ENCODE measurements at regions not wholly inside any gene's neighbourhood (a gene's known extent, or its start where the extent isn't known, plus 50 kb on each side); places are given as distances from the start of the nearest gene placed in this dataset.
"Not testable (repeated sequence)": the region's sequence is repeated elsewhere in the genome, so short reads cannot be mapped to it uniquely, and the experiment has no call there.

DNA sequence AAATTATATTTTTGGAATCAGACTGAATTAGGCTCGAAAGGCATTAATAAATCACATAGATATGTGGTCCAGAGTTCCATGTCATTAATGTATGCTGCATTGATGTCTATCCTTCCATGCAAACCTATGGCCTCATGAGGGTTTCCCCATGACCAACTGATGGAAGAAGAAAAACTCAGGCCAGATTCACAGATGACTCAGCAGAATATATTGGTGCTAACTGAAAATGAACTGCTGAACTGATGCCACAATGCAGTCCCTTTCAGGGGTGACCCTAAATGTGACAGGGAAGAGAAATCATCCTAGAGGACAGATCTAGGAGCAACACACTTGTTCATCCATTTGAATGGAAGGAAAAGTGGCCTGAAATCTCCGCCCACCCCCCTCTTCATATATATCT lies 110.5 kb upstream of the KCND3 start:
- no peak for DNase-seq (ENCODE audit: low read depth)

DNA sequence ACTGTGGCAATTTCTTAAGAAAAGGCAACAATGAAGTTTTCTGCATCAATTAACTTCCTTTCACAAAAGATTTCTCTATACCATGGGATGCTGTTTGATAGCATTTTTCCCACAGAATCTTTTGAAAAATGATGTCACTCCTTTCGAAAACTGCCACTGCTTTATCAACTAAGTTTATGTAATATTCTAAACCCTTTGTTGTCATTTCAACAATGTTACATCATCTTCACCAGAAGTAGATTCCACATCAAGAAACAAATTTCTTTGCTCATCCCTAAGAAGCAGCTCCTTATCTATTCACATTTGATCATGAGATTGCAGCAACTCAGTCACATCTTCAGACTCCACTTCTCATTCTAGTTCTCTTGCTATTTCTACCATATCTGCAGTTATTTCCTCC lies 116.1 kb upstream of the KCND3 start:
- DNase-seq (ENCODE audit: low read depth), result no peak

DNA sequence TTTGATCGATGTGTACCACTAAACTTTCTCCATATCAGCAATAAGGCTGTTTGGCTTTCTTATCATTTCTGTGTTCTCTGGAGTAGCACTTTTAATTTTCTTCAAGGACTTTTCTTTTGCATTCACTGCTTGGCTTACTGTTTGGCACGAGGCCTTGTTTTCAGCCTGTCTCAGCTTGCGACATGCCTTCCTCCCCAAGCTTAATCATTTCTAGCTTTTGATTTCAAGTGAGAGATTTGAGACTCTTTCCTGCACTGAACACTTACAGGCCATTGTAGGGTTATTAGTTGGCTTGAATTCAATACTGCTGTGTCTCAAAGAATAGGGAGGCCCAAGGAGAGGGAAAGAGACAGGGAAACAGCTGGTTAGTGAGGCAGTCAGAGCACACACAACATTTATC lies 120.6 kb upstream of the KCND3 start:
- DNase-seq (ENCODE audit: low read depth), result no peak

DNA sequence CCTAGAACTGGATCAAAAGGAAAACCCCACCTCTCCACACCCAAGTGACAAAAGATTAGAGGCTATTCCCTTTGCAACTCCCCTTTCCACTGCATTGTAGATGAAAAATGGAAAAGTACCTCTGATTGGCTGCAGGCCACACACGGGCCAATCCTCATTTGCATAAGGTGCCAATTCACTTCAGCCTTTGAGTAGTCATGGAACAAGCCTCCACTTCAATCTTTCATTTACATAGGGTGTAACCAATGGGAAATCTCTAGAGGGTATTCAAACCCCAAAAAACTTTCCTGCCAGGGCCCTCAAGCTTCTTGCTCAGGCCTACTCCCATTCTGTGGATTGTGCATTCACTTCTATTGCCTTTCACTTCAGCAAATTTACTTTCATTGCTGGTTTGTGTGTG lies 122.3 kb upstream of the KCND3 start:
- DNase-seq (ENCODE audit: low read depth), result no peak

DNA sequence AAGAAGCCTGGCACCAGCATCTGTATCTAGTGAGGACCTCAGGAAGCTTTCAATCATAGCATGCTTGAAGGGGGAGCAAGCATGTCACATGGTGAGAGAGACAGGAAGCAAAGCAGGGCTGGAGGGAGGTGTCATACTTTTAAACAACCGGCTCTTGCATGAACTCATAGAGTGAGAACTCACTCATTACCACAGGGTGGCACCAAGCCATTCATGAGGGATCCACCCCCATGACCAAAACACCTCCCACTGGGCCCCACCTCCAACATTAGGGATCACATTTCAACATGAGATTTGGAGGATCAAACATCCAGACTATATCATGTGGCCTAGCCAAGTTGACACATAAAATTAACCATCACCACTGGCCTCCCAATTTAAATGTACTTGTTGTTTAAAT lies 125.1 kb upstream of the KCND3 start:
- no peak for DNase-seq (ENCODE audit: low read depth)

DNA sequence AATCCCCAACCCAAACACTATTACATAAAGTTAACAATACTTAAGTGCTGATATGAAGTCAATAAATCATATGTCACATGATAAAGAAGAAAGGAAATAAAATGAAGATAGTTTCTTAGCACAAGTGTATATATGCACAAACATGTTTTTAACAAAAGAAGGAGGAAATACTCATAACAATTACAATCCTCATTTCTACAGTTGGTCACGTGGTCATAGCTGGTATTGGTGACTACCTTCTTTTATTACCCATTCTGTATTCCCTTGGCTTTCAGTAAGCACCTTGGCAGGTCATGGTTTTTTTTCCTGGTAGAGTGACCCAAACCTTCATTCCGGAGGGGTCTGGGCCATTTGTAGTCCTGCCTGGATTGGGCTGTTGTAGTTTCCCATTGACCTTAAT lies 137.1 kb upstream of the KCND3 start:
- no peak for DNase-seq (ENCODE audit: low read depth)

DNA sequence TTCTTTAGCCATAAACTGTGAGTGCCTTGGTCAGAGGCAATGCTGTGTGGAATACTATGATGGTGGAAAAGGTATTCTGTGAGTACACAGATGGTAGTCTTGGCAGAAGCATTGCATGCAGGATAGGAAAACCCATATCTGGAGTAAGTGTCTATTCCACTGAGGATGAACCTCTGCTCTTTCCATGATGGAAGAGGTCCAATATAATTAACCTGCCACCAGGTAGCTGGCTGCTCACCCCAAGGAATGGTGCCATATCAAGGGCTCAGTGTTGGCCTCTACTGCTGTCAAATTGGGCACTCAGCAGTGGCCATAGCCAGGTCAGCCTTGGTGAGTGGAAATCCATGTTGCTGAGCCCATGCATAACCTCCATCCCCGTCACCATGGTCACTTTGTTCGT lies 138.1 kb upstream of the KCND3 start:
- DNase-seq (ENCODE audit: low read depth), result not testable (repeated sequence)

DNA sequence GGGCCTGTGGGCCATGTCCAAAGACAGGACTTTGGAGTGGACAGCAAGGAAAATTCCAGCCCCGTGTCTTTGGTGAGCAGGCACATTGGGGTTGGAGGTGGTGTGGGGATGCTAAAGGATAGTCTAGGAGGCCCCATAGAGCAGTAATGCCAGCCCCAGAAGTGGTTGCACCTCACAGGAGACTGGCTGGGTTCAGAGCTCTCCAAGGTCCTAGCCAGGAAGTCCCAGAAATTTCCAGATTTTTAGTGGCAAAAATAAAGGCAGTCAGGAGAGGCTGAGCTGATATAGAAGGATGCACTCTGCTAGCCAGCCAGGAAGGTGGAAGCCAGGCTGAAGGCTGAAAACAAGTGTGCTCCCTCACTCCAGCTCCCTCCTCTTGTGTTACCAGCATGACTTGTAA lies 144.0 kb upstream of the KCND3 start:
- DNase-seq (ENCODE audit: low read depth), result no peak

DNA sequence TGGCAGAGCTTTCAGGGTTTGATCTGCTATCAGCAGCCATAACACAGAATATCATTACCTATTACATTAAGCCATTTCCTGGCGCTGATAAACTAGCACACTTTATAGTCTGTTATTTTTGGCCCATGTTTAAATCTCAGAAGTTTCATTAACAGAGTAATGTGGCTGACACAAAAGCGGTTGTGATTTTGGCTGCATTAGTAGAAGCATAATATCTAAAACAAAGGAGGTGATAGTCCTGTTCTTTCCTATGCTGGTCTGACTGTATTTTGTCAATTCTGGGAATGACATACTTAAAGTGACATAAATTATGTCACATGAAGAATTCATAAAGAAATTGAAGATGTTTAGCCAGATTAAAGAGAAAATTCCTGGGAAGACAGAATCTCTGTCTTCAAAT lies 151.3 kb upstream of the KCND3 start:
- DNase-seq (ENCODE audit: low read depth), result no peak

DNA sequence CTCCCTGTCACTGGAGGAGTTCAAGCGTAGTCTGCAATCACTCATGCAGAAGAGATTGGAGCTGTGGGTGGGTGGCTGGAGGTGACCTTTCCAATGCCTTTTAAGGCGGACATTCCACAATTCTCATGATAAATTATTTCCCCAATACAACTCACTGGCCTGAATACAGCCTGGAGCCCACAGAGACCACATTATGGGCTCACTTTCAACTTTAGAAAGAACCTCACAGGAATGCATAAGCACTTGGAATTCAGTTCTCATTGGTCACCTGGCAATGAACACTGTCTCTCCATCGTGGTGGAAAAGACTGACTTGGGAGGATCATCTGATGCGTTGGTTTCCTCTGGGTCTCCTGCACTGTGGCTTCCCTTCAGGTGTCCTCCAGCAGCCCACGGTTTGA lies 151.8 kb upstream of the KCND3 start:
- DNase-seq (ENCODE audit: low read depth), result no peak

DNA sequence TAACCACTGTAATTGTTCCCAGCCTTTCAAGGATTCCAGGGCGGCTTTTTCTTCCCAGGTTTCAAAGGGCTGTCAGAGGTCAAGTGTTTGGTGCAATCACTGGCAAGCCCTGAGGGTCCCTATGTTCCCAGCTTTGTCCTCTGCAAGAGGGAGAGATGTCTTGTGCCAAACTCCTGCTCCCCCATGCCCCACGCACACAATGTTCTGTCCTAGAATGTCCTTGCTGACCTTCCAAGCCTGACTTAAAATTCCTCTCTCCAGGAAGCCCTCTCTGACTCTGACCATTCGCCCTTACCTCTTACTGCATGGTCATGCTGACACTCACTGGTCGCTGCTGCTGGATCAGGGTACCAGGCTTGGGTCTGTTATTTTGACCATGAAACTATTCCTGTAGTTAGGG lies 152.5 kb upstream of the KCND3 start:
- no peak for DNase-seq (ENCODE audit: low read depth)

DNA sequence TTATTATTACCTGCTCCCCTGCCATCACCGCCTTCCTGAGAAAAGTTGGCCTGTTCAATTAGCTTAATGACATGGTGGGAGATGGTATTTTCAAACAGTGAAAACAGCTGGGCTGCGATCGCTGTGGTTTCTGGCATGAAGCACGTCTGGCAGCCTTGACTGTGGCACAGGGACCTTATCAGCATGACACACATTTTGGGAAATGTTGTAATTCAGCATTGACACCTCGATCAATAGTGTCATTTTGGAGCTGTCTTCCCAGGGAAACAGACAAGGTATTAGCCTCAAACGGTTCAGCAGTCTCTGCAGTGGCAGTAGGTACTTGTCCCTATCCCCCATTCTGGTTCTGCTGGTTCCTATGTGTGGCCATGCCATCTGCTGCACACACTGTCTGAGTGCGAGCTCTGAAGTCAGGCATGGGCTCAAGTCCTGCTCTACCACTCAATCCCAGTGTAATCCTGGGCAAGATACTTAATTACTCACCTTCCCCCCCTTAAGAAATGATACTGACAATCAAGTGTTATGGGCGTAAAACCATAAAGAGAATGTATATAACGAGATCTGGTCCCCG lies 154.5 kb upstream of the KCND3 start:
- no peak for DNase-seq (ENCODE audit: low read depth)

DNA sequence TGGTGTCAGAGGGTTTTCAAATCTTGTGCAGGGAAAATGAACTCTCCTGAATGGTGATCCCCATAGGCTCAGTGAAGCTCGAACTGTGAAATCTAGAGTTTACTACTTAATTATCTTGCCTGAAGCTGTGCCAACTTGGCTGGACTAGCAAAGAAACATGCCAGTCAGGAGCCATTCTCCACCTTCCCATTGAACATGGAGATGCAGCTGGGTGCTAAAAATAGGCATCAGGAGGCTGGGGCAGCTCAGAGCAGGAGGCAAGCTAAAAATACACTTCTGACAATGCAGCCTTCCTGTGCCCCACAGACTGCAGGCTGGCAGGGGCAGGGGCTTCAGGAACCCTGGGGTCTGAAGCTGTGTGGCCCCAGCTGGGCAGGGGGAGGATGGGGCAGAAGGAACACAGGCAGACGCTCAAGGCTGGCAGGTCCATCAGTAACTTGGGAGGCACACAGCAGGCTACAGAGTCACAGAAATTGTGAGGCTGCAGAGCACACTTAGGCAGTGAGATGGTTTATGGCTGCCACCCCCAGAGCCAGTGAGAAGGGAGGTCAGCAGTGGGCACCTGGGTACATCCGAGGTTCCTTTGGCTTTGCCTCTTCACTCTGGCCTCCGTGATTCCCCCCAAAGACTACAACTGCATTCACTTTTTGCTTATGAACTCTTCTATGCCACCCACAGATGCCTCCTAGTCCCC lies 155.4 kb upstream of the KCND3 start:
- DNase-seq (ENCODE audit: low read depth), result no peak

DNA sequence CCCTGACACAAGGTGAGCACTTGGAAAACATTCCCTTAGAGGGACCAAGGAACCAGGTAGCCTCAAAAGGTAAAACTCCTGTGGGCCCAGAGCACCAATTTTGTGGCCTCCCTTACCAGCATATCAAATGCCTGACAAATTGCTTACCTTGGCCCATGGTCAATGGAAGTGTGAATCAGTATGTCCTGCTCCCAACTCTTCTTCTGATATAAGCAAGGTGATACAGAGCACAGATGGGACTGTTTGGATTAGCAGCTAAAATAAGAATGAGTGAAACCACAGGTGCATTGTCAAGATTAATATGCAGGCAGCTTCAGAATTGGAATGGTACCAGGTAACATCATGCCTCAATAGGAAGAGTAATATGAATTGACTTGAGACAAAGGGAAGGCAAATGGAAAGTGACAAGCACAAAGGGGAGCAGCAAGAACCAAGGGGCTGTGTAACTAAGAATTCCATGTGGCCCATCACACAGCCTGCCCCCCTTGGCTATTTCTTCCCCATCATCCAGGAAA lies 156.8 kb upstream of the KCND3 start:
- no peak for DNase-seq (ENCODE audit: low read depth)

DNA sequence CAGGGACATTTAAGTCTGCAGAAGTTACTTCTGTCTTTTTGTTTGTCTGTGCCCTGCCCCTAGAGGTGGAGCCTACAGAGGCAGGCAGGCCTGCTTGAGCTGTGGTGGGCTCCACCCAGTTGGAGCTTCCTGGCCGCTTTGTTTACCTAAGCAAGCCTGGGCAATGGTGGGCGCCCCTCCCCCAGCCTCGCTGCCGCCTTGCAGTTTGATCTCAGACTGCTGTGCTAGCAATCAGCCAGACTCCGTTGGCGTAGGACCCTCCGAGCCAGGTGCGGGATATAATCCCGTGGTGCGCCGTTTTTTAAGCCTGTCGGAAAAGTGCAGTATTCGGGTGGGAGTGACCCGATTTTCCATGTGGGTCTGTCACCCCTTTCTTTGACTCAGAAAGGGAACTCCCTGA lies 170.7 kb upstream of the KCND3 start:
- DNase-seq (ENCODE audit: low read depth), result not testable (repeated sequence)

DNA sequence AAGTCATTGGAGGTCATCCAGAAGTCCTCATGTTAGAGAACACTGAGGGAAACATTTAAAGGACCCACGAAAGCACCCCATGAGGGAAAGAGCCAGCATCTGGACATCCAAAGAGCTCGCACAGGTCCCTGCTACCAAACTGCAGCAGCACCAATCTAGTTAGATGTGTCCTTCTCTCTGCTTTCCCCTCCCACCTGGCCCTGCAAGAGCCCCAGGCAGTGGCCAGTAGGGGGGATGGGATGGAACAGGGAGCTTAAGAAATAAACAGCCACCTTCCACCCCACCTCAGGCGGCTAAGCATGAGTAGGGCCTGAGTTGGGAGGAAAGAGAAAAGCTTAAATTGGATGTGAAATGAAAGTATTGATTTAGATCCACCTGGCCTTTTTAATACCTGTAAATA lies 175.9 kb upstream of the KCND3 start:
- no peak for DNase-seq (ENCODE audit: low read depth)

DNA sequence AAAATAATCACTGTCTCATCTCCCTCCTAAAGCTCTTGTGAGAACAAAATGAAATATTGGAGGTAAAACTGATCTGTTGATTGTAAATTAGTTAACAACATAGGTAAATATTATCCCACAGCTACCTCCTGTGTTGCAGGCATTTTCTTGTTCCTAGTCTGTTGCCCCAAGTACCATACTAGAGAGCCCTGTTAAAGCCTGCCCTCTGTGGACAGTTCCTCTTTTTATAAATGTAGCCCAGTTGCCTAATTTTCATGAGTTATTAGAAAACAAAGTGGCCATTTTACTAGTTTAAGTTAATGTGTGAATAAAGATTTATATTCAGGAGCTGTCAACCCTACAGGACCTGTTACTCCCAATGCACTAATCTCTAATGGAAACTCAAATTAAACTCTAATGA lies 180.0 kb upstream of the KCND3 start:
- DNase-seq (ENCODE audit: low read depth), result no peak

DNA sequence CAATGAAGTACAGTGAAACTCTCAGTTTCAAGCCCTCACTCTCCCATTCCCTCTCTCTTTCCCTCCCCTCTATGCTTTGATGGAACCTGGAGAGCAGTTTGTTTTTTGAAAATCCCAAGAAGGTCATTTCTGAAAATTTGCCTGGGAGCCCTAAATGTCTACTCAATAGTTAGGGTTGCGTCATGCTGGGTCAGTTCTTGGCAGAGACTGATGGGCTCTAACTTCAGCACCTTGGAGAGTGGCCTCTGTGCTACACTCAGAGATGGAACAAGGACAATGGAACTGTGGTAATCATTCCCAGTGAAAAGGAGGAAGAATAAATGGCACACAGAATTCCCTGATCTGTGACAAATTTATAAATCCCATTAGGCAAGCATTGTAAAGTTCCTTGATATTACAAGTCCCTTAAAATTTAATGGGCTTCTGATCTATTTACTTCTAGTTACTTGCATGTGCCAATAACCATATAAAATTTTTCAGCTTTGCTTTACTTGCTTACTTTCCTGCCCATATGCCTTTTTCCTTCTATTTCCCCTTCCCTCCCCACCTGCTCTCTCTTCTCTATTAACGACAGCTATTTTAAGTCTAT lies 182.9 kb upstream of the KCND3 start:
- no peak for DNase-seq (ENCODE audit: low read depth)

DNA sequence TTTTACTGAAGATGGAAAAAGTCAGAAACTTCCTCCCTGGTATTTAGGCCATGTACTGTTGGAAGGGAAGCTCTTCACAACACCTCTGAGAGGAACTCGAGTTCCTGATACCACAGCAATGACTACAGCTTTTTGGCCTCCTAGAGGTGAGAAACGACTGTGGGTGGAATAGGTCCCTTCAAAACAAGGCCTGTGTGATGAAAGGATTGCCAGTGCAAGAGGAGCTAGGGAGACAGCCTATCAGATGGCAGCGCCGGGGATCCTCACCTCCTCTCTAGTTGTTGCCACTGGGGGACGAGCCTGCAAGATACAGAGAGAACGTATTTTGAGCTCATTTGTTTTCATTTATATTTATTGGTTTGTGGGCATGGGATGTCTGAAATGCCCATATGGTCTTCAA lies 187.8 kb upstream of the KCND3 start:
- DNase-seq (ENCODE audit: low read depth), result no peak

DNA sequence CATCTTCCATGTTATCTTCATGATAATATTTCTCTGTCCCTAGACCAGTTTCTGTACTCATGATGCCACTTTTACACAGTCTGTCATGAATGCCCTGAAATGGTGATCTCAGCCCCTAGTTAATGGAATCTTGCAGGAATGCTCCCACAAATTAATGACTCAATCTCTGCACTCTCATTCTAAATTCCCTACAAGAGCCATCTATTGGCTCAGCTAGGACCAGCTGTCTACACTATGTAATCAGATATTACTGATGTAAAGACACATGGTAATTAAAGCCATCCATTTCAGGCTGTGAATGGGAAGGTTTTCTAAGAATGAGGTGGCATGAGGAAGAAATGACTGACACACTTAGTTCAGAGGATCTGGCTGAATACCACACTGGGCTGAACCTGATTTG lies 199.1 kb upstream of the KCND3 start:
- DNase-seq (ENCODE audit: low read depth), result no peak

DNA sequence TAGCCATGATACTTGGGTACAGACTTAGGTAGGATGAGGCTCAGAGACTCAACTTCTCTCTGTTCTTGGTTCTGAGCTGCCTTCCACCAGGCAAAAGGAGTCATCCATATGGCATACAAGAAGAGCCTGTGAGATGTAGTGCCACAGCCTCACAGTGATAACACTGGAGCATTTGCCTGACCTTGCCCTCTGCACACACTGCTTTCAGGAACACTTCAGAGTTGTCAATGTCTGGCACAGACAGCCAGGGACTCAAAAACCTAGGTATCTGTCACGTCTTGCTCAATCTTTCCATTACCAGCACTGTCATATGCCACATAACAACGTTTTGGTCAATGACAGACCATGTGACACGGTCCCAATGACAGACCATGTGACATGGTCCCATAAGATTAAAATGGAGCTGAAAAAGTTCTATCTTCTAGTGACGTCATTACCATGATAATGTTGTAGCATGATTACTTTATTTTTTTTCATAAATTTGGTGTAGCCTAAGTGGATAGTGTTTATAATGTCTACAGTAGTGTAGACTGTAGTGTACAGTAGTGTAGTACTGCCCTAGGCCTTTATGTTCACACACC lies 199.9 kb upstream of the CTTNBP2NL start:
- DNase-seq (ENCODE audit: low read depth), result no peak

DNA sequence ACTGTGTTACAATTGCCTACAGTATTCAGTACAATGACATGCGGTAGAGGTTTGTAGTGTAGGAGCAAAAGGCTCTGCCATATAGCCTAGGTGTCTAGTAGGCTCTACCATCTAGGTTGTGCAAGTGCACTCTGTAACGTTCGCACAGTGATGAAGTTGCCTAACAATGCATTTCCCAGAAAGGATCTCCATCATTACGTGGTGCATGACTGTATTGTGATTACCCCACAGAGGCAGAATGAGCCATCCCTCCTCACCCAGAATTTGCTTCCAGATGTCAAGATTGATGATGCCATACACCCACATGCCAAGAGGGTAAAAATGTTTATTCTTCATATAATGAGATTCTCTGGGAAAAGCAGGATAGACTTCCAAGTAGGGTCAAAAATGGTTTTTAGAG lies 199.3 kb upstream of the CTTNBP2NL start:
- no peak for DNase-seq (ENCODE audit: low read depth)

DNA sequence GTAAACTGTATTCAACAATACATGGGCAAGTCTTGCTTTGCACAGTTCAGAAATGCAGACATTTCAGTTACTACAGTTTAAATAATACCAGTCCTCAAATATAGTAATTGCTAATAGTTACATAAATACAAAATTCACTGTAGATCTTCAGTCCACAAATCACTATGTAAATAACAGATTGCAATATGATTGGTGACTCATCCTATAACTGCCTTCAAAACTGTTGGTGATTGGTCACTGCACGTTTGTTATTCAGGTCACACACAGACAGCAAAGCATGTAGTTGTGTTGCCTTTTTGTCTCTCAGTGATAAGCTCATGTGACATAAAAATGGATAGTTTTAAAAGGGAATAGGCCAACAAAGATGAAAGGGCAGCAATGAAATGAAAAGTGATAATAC lies 186.5 kb upstream of the CTTNBP2NL start:
- DNase-seq (ENCODE audit: low read depth), result no peak

Data from stimulated activated CD4-positive, alpha-beta T cell treated with anti-CD3 and anti-CD28 coated beads, Interleukin-2, amount 100 ng/mL, for 4 hours (primary cell).